ENCODE measurements at regions not wholly inside any gene's neighbourhood (a gene's known extent, or its start where the extent isn't known, plus 50 kb on each side); places are given as distances from the start of the nearest gene placed in this dataset.

DNA sequence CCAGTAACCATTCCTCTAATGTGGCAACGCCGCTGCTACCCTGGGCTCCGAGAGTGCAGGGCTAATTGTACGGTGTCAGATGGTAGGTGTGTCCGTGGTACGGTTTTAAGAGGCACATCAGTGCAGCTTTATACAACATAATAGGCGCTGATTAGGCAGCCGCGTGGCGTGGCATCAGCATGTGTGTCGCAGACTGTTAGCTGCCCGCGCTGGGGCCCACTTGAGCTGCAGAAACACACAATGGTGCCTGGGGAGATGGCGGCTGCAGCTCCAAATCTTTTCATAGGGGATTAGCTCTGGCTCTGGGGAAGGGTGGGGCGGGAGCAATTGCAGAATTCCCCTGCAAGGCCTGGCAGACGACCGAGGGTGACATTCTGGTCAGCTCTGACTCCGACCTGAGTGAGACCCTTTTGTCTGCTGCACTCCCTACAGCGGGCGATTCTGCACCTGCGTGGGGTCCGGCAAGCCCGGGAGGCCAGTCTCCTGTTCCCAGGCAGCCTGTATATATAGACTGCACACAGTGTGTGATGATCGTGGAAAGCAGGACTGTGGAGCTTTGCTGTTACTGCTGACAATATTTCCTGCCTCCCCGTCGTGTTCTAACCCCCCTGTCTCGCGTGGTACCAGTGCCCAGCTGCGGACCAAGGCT is 722.7 kb upstream of the CELF2 start:
- DNase-seq (ENCODE audit: low read depth): no peak

GRCh38 chr10:10295537-10295936 is 722.1 kb upstream of the CELF2 start:
- no peak for DNase-seq (ENCODE audit: low read depth)

DNA sequence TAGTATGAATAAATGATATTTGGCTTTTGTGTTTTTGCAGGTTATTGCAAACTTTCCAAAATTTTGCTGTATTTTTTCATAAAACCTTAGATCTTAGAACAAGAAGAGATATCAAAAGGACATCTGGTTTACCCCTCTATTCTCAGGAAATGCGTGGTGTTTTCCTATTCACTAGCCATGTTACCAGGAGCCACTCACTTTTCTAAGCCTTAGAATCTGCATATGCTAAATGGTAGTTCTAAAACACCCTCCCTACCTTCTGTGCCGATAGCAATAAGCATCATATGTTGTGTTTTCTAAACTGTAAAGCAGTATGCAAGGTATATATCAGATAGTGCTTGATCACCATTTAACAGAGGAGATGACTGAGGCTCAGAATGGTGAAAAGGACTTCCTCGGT is 715.0 kb upstream of the CELF2 start:
- DNase-seq (ENCODE audit: low read depth): no peak

GRCh38 chr10:10307036-10307435 is 710.6 kb upstream of the CELF2 start:
- no peak for DNase-seq (ENCODE audit: low read depth)

- DNase-seq (ENCODE audit: low read depth): no peak
Observed at GRCh38 chr10:10307551-10307950, 710.1 kb upstream of the CELF2 start.

GRCh38 chr10:10310498-10310897 is 707.2 kb upstream of the CELF2 start:
- DNase-seq (ENCODE audit: low read depth): no peak

DNA sequence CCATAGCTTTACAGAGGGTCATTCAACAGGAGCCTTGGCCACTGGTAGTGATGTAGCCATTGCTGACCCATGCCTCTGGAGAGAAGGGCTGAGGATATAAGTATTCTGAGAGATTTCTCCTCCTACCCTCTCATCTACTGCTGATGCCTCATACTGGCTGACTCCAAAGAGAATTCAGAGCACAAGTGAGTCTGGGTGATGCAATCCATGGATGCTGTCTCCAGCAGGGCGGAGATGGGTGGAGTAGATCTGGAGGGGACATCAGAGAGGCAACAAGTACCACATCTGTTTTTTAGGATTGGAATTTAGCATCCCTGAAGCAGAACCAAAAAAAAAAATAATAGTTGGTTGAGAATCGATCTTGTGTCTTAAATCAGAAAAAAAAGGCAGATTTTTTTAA is 705.7 kb upstream of the CELF2 start:
- DNase-seq (ENCODE audit: low read depth): no peak

DNA sequence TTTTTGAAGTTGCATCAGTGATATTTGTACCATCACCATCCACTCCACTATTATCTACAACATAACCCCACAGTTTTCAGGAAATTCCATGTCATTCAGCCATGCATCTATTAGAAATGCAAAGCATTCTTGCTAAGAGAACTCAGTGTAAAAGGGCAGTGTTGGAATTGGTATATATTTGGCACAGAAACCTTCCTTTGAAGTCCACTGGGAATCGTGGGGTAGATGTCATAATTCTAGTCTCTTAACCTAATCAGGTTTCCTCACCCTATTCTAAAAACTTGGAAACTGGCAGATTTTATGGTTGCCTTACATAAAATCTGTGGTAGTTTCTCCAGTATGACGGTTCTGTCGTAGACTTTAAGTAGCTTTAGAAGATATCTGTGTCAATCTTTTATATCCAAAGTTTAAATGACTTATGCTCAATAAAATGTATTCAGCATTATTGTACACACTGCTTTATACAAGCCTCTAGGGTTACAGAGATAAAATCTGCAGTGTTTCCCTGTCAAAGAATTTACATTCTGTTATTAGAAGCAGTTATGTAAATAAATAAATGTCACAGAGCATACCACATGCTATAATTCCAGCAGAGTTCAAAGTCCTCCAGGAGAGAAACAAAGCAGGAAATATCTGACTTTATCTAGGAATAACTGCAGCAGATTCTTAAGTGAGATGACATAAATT is 704.4 kb upstream of the CELF2 start:
- no peak for DNase-seq (ENCODE audit: low read depth)

DNA sequence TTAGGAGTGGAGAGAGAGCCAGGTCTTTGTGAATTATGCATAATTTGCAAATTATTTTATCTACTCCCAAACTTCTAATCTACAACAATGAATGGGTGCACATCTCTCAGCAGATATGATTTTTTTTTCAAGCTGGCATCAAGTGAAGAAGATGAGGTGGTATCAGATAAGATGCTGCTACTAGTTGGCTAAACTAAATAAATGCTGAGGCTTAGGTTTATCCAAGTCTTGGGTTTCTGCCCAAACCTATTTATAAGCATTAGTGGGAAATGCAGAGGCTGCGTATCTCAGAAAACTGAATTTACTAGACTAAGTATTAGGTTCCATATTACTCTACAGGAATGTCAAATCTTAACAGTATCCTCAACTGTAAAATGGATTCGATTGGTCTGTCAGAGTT is 703.0 kb upstream of the CELF2 start:
- DNase-seq (ENCODE audit: low read depth): no peak

- DNase-seq (ENCODE audit: low read depth): no peak
Observed at GRCh38 chr10:10315989-10316388, 701.7 kb upstream of the CELF2 start.

- no peak for DNase-seq (ENCODE audit: low read depth)
Observed at GRCh38 chr10:10317151-10317550, 700.5 kb upstream of the CELF2 start.

DNA sequence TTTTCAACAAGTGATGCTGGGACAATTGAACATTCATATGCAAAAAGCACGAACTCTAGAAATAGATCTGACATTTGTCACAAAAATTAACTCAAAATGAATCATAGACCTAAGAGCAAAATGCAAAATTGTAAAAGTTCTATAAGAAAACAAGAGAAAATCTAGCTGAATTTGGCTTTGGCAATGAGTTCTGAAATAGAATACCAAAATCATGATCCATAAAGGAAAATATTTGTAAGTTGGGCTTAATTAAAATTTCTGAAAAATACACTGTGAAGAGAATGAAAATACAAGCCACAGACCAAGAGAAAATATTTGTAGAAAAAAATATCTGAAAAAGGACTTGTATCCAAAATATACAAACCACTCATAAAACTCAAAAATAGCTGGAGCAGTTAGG is 698.8 kb upstream of the CELF2 start:
- DNase-seq (ENCODE audit: low read depth): no peak

DNA sequence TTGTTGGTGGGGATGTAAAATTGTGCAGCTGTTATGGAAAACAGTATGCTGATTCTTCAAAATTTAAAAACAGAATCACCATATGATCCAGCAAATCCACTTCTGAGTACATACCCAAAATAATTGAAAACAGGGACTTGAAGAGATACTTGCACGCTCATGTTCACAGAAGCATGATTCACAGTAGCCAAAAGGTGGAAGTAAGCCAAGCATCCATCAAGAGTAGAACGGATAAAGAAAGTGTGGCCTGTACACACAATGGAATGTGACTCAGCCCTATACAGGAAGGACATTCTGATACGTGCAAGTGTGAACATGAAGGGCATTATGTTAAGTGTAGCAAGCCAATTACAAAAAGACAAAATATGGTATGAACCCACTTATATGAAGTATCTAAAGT is 696.7 kb upstream of the CELF2 start:
- DNase-seq (ENCODE audit: low read depth): no peak

DNA sequence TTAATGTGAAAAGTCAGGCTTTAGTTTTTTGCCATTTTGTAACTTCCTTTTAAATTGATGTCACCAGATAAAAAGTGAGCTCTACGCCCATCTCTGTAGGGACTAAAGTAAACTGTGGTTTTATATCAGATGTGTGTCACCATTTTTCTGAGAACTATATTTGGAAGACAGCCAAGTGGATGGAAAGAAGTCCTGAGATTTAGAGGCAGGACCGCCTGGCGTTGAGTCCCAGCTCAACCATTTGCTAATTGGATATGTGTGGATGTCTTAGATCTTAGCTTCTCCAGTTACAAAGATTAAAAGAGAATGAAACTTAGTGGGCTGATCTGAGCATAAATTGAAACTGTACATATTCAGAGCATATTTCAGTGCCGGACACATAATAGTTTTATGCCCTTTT is 691.6 kb upstream of the CELF2 start:
- DNase-seq (ENCODE audit: low read depth): no peak

DNA sequence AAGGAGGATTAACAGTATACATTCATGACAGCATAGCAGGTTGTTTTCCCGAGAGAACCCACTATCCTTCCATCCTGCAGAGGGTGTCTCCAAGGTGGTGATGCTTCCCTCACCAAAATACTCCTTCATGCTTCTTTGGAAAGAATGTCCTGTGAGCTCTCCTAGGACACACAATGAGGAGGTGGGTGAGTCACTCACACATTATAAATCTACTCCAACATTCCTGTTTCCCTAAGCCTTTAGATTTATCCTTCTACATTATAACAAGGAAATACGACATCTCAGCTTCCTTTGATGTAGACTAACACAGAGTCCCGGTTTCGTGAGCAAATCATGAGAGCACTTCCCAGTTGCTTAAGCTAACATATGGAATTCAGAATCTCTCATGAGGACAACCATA is 689.7 kb upstream of the CELF2 start:
- no peak for DNase-seq (ENCODE audit: low read depth)

GRCh38 chr10:10330418-10330817 is 687.3 kb upstream of the CELF2 start:
- no peak for DNase-seq (ENCODE audit: low read depth)

GRCh38 chr10:10332786-10333185 is 684.9 kb upstream of the CELF2 start:
- no peak for DNase-seq (ENCODE audit: low read depth)

DNA sequence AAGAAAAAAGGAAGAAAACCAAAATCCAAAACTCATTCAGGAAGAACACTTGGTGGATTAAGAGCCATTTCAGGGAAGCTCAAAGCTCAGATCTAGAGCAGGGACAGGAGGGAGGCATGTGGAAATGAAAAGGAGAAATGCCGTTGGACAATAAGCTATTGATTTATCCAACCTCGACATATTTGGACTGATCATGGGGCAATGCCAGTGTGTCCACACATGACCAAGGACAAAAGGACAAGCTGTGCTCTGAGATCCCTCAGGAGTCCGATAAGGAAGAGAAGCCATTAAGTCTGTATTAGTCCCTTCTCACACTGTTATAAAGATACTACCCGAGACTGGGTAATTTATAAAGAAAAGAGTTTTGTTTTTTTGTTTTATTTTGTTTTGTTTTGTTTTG is 684.0 kb upstream of the CELF2 start:
- DNase-seq (ENCODE audit: low read depth): no peak

DNA sequence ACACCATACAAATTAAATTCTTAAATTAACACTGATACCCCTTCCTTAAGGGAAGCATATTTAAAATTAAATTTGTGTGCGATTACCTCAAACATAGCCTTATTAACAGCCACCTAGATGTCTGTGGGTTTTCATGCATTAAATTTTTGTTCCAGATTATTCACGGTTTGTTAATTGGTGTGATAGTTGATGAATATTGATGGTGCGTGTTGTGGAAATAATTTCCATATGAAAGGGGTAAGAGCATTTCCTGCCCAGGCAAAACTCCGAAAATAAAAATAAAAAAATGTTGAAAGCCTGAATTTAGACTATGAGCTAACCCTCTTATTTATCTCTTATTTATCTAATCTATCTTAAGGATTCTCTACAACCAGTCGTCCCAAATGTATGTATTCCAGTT is 679.3 kb upstream of the CELF2 start:
- DNase-seq (ENCODE audit: low read depth): no peak

GRCh38 chr10:10346390-10347150 is 671.1 kb upstream of the CELF2 start:
- DNase-seq (ENCODE audit: low read depth): no peak

- DNase-seq (ENCODE audit: low read depth): no peak
Observed at GRCh38 chr10:10350050-10350449, 667.6 kb upstream of the CELF2 start.

- DNase-seq (ENCODE audit: low read depth): no peak
Observed at GRCh38 chr10:10351451-10351850, 666.2 kb upstream of the CELF2 start.

GRCh38 chr10:10353326-10353868 is 664.3 kb upstream of the CELF2 start:
- no peak for DNase-seq (ENCODE audit: low read depth)

Measured in RPMI7951 (cell line).